Gastroesophageal sphincter (tissue), 4 donors: ENCODE measurements at regions not wholly inside any gene's neighbourhood (a gene's known extent, or its start where the extent isn't known, plus 50 kb on each side); places are given as distances from the start of the nearest gene placed in this dataset.
A peak's percentile ranks its signal among the peaks of the same experiment; 100 is the strongest.

Experiments used
- ATAC-seq: fragments of 150-250 bp; one replicate; pipeline ENCODE4 v1.9.1; 2016; ENCODE audit warnings: mild to moderate bottlenecking, moderate library complexity
- H3K27ac ChIP-seq, 4 donors: fragments of 200-600 bp; sonication (generic) in 3 of 4; 1 replicate in 3 of 4; 2 replicates in 1 of 4; pipeline ENCODE4 v1.5.1; 2016 to 2019
- H3K27me3 ChIP-seq: fragments of 200-600 bp; sonication (generic); one replicate; pipeline ENCODE4 v1.5.1; 2019
- H3K36me3 ChIP-seq, 2 donors: fragments of 200-600 bp; sonication (generic); one replicate each; pipeline ENCODE4 v1.5.1; 2019; ENCODE audit warnings: control low read depth in 1 of 2
- H3K4me1 ChIP-seq, 3 donors: fragments of 200-600 bp; sonication (generic); 1 replicate in 2 of 3; 2 replicates in 1 of 3; pipeline ENCODE4 v1.5.1; 2016 to 2019; ENCODE audit warnings: control low read depth in 2 of 3
- H3K4me3 ChIP-seq, 2 donors: fragments of 200-600 bp; sonication (generic); one replicate each; pipeline ENCODE4 v1.5.1; 2019; ENCODE audit warnings: mild to moderate bottlenecking in 1 of 2, moderate library complexity in 1 of 2
- H3K9me3 ChIP-seq, 3 donors: fragments of 200-600 bp; sonication (generic); one replicate each; pipeline ENCODE4 v1.5.1; 2017 to 2019; ENCODE audit warnings: control low read depth in 2 of 3
- CTCF ChIP-seq, 4 experiments: fragments of 200-600 bp in 2 of 4; fragments of 450-650 bp in 2 of 4; sonication (generic) in 1 of 4; IDR thresholded peaks; one replicate each; pipeline ENCODE4 v1.5.1; 2017 to 2019; ENCODE audit warnings: antibody characterized with exemption in 4 of 4, mild to moderate bottlenecking in 2 of 4, moderate library complexity in 2 of 4
- EP300 ChIP-seq: sonication (generic); formaldehyde crosslinking; IDR thresholded peaks from one replicate; pipeline ENCODE4 v1.6.1; 2017; ENCODE audit warnings: antibody characterized with exemption, mild to moderate bottlenecking
- POLR2A ChIP-seq, 2 donors: fragments of 450-650 bp; IDR thresholded peaks; one replicate each; pipeline ENCODE4 v1.6.1; 2017; ENCODE audit warnings: antibody characterized with exemption in 2 of 2, mild to moderate bottlenecking in 2 of 2, moderate library complexity in 1 of 2
- POLR2AphosphoS5 ChIP-seq: sonication (generic); formaldehyde crosslinking; IDR thresholded peaks from one replicate; pipeline ENCODE4 v1.6.1; 2017; ENCODE audit warnings: antibody characterized with exemption
- WGBS, 2 donors: methylation state at CpG; one replicate each; pipeline ENCODE4 v1.1.5; 2018; ENCODE audit warnings: low coverage in 1 of 2; 5-methylcytosine and 5-hydroxymethylcytosine counted together

- 71 to 86% methylated on average over 1 to 14 of the region's 28 CpGs for WGBS, 2 donors
- H3K9me3 ChIP-seq, result no peaks in the 10 kb centered on the region
- TF ChIP-seq POLR2A (IDR thresholded peaks at IDR 0.05) (no peak), EP300 (no peak), CTCF (IDR thresholded peaks at IDR 0.05) (no peak), POLR2AphosphoS5 (no peak)
- peak overlapping the region in 3 of 4 donors; percentile 74 to 85 (median 77) for H3K27ac ChIP-seq
- H3K27me3 ChIP-seq, result no peaks in the 10 kb centered on the region
- no peak for ATAC-seq
- H3K4me3 ChIP-seq, result no peak overlapping the region
- H3K36me3 ChIP-seq, result no peaks in the 10 kb centered on the region
- peaks cover 0 to 48% (median 23%) of the 10 kb centered on the region in 3 donors for H3K4me1 ChIP-seq
Observed at GRCh38 chr16:86060381-86061317, 161.7 kb downstream of the IRF8 start.

GRCh38 chr16:86061318-86061695 lies 162.3 kb downstream of the IRF8 start:
- Histone ChIP-seq H3K4me3 (no peak overlapping the region), H3K27ac (peak overlapping the region in 3 of 4 donors; percentile 74 to 85 (median 77)), H3K27me3 (no peaks in the 10 kb centered on the region), H3K4me1 (peaks cover 0 to 48% (median 23%) of the 10 kb centered on the region in 3 donors), H3K36me3 (no peaks in the 10 kb centered on the region), H3K9me3 (no peaks in the 10 kb centered on the region)
- TF ChIP-seq POLR2AphosphoS5 (no peak), EP300 (no peak), POLR2A (IDR thresholded peaks at IDR 0.05) (no peak), CTCF (IDR thresholded peaks at IDR 0.05) (no peak)
- 93% methylated on average over 3 of the region's 11 CpGs; no CpG with 5 or more reads in 1 of the 2 donors for WGBS, 2 donors
- no peak for ATAC-seq

- Histone ChIP-seq H3K4me3 (no peak overlapping the region), H3K4me1 (peaks cover 0 to 48% (median 23%) of the 10 kb centered on the region in 3 donors), H3K27me3 (no peaks in the 10 kb centered on the region), H3K9me3 (no peaks in the 10 kb centered on the region), H3K27ac (peak overlapping the region in 2 of 4 donors; percentile 74 to 85), H3K36me3 (no peaks in the 10 kb centered on the region)
- ATAC-seq, result no peak
- WGBS, 2 donors, result 47 to 54% methylated on average over 4 to 8 of the region's 11 CpGs
- TF ChIP-seq POLR2A (IDR thresholded peaks at IDR 0.05) (no peak), CTCF (IDR thresholded peaks at IDR 0.05) (no peak), EP300 (no peak), POLR2AphosphoS5 (no peak)
Observed at GRCh38 chr16:86061721-86062120, 162.8 kb downstream of the IRF8 start.

- no peak for TF ChIP-seq POLR2AphosphoS5
- TF ChIP-seq EP300, result no peak
- TF ChIP-seq POLR2A (IDR thresholded peaks at IDR 0.05), result no peak
- no peak for TF ChIP-seq CTCF (IDR thresholded peaks at IDR 0.05)
- Histone ChIP-seq H3K9me3 (no peaks in the 10 kb centered on the region), H3K27me3 (no peaks in the 10 kb centered on the region), H3K4me1 (peaks cover 0 to 48% (median 23%) of the 10 kb centered on the region in 3 donors), H3K36me3 (no peaks in the 10 kb centered on the region), H3K4me3 (no peak overlapping the region), H3K27ac (peak overlapping the region in 2 of 4 donors; percentile 74 to 85)
- ATAC-seq, result no peak
- 96 to 99% methylated on average over 10 to 13 of the region's 19 CpGs for WGBS, 2 donors
Observed at GRCh38 chr16:86062271-86062965, 163.5 kb downstream of the IRF8 start.
